OCI-LY1 (cell line): ENCODE measurements at regions not wholly inside any gene's neighbourhood (a gene's known extent, or its start where the extent isn't known, plus 50 kb on each side); places are given as distances from the start of the nearest gene placed in this dataset.

Experiments used
- EZH2 ChIP-seq: fragments of 200-600 bp; sonication (generic), shearing (Covaris generic); IDR thresholded peaks from 2 replicates; pipeline ENCODE4 v1.8.0; 2017; ENCODE audit warnings: borderline replicate concordance, mixed run types, mild to moderate bottlenecking, antibody characterized with exemption, low read length, moderate library complexity, mixed read lengths
- TF ChIP-seq, protein P1 (sequence below): fragments of 200-600 bp; sonication (generic), shearing (Covaris generic); IDR thresholded peaks from 2 replicates; pipeline ENCODE4 v1.5.1; 2017; ENCODE audit warnings: mild to moderate bottlenecking, antibody characterized with exemption, low read length, moderate library complexity, mixed read lengths

DNA sequence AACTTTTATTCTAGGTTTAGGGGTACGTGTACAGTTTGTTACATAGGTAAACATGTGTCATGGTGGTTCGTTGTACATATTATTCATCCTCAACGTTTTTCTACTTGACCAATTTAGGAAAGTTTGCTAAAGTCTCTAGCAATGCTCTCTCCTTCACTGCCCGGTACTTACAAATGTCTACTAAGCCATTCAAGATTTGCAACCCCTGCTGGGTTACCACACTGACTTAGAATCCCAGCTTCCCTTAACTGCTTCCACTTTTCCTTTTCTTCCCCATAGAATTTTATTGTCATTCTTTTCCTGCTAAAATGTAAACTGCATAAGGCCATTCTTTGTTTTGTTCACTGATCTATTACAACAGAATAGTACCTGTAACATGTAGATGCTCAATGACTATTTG, 97.4 kb downstream of the SMPDL3A start:
- TF ChIP-seq, protein P1, sequence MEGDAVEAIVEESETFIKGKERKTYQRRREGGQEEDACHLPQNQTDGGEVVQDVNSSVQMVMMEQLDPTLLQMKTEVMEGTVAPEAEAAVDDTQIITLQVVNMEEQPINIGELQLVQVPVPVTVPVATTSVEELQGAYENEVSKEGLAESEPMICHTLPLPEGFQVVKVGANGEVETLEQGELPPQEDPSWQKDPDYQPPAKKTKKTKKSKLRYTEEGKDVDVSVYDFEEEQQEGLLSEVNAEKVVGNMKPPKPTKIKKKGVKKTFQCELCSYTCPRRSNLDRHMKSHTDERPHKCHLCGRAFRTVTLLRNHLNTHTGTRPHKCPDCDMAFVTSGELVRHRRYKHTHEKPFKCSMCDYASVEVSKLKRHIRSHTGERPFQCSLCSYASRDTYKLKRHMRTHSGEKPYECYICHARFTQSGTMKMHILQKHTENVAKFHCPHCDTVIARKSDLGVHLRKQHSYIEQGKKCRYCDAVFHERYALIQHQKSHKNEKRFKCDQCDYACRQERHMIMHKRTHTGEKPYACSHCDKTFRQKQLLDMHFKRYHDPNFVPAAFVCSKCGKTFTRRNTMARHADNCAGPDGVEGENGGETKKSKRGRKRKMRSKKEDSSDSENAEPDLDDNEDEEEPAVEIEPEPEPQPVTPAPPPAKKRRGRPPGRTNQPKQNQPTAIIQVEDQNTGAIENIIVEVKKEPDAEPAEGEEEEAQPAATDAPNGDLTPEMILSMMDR = no peak
- no peak for TF ChIP-seq EZH2
